ENCODE measurements at regions not wholly inside any gene's neighbourhood (a gene's known extent, or its start where the extent isn't known, plus 50 kb on each side); places are given as distances from the start of the nearest gene placed in this dataset.
"Not testable (repeated sequence)": the region's sequence is repeated elsewhere in the genome, so short reads cannot be mapped to it uniquely, and the experiment has no call there.

GRCh38 chr15:21079544-21079943 lies 213.4 kb upstream of the POTEB2 start:
- H3K4me1 ChIP-seq; H3K27me3 ChIP-seq; DNase-seq; H3K27ac ChIP-seq; H3K36me3 ChIP-seq; intact Hi-C loops (cut with DNase I; ENCODE audit: low total_unique reads); H3K4me3 ChIP-seq; H3K9me3 ChIP-seq: not testable (repeated sequence)
- WGBS, 5 donors: no CpG with 5 or more reads among the region's 9 CpGs

- H3K27ac ChIP-seq; DNase-seq; H3K4me1 ChIP-seq; H3K4me3 ChIP-seq; H3K27me3 ChIP-seq; H3K36me3 ChIP-seq; H3K9me3 ChIP-seq; intact Hi-C loops (cut with DNase I; ENCODE audit: low total_unique reads): not testable (repeated sequence)
- WGBS, 5 donors: 0 to 80% (median 71%) methylated on average over 1 to 7 of the region's 7 CpGs
Observed at GRCh38 chr15:21068917-21069316, 202.8 kb upstream of the POTEB2 start.

GRCh38 chr15:21063512-21063911 lies 197.4 kb upstream of the POTEB2 start:
- H3K36me3 ChIP-seq; H3K27ac ChIP-seq; DNase-seq; H3K4me1 ChIP-seq; H3K27me3 ChIP-seq; H3K9me3 ChIP-seq; intact Hi-C loops (cut with DNase I; ENCODE audit: low total_unique reads); H3K4me3 ChIP-seq: not testable (repeated sequence)
- WGBS, 5 donors: 45 to 64% (median 60%) methylated on average over 5 to 6 of the region's 6 CpGs

DNA sequence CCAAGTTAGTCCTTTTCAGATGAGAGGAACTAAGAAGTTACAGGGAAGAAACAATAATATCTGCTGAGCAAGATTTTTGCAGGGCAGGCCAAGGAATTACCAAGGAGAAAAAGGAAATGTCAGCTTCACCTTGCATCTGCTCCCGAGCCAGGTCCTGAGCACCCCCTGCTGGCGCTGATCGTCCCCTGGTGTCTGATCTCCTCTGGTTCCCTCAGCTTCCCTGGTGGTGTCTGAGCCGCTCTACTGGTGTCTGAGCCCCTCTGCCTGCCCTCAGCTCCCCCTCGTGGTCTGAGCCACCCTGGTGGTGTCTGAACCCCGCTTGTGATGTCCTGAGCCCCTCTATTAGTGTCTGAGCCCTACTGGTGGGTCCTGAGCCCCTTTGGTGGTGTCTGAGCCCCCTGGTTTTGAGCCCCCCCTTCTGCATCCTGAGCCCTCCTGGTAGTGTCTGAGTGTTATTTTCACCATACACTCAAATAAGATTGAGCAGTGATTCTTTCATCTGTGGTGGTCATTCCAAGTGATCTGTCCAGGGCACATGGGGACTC lies 196.6 kb upstream of the POTEB2 start:
- H3K36me3 ChIP-seq; H3K9me3 ChIP-seq; H3K27ac ChIP-seq; DNase-seq; H3K27me3 ChIP-seq; H3K4me1 ChIP-seq; intact Hi-C loops (cut with DNase I; ENCODE audit: low total_unique reads); H3K4me3 ChIP-seq: not testable (repeated sequence)
- WGBS, 5 donors: 8 to 71% (median 58%) methylated on average over 1 to 4 of the region's 6 CpGs; no CpG with 5 or more reads in 2 of the 5 donors

GRCh38 chr15:21051866-21052265 lies 185.8 kb upstream of the POTEB2 start:
- H3K4me1 ChIP-seq; H3K4me3 ChIP-seq; H3K9me3 ChIP-seq; H3K36me3 ChIP-seq; DNase-seq; H3K27me3 ChIP-seq; intact Hi-C loops (cut with DNase I; ENCODE audit: low total_unique reads); H3K27ac ChIP-seq: not testable (repeated sequence)
- WGBS, 5 donors: no CpG with 5 or more reads among the region's 5 CpGs

DNA sequence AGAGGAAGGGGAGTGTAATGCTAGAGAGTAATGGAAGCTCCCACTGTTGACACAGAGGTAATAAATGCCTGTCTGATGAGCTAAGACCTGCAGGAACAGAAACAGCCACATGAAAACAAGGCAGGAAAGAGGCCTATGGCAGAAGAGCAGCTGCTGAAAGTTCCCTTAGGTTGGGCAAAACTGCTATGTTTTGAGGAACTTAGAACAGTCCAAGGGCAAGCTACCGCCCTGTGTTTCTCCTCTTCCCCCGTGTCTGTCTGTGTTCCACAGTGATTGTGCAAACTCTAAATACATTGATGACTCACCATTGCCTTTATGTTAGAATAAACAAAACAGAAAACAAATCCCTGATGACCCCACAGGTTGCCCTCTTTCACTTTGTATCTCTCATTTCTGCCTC lies 165.6 kb upstream of the POTEB2 start:
- DNase-seq; H3K27me3 ChIP-seq; H3K36me3 ChIP-seq; H3K4me3 ChIP-seq; H3K27ac ChIP-seq; H3K4me1 ChIP-seq; H3K9me3 ChIP-seq; intact Hi-C loops (cut with DNase I; ENCODE audit: low total_unique reads): not testable (repeated sequence)
- no CpG with 5 or more reads among the region's 2 CpGs for WGBS, 5 donors

DNA sequence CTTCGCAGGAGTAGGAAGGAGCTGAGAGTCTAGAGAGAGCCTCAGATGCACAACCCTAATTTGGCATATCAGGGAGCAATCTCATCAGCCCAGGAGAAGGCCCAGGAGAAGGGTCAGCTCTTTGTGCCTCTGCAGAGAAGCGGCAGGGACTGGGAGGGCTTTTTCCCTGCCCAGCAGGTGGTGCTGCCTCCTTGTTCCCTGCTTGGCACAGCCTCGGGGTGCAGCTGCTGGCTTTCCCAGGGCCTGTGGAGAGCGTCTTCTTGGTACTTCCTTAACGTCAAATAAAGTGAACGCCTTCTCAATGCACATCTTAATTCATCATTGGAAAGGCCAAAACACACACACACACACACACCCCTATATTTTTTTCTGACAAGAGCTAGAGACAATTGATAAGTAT lies 162.9 kb upstream of the POTEB2 start:
- H3K27ac ChIP-seq; H3K27me3 ChIP-seq; H3K4me1 ChIP-seq; H3K36me3 ChIP-seq; H3K9me3 ChIP-seq; DNase-seq; intact Hi-C loops (cut with DNase I; ENCODE audit: low total_unique reads); H3K4me3 ChIP-seq: not testable (repeated sequence)
- WGBS, 5 donors: no CpG with 5 or more reads among the region's 6 CpGs

- intact Hi-C loops (cut with DNase I; ENCODE audit: low total_unique reads); DNase-seq; H3K27ac ChIP-seq; H3K9me3 ChIP-seq; H3K4me1 ChIP-seq; H3K27me3 ChIP-seq; H3K4me3 ChIP-seq; H3K36me3 ChIP-seq: not testable (repeated sequence)
- WGBS, 5 donors: 40 to 66% (median 57%) methylated on average over 4 to 5 of the region's 9 CpGs; no CpG with 5 or more reads in 2 of the 5 donors
Observed at GRCh38 chr15:21027942-21028341, 161.8 kb upstream of the POTEB2 start.

DNA sequence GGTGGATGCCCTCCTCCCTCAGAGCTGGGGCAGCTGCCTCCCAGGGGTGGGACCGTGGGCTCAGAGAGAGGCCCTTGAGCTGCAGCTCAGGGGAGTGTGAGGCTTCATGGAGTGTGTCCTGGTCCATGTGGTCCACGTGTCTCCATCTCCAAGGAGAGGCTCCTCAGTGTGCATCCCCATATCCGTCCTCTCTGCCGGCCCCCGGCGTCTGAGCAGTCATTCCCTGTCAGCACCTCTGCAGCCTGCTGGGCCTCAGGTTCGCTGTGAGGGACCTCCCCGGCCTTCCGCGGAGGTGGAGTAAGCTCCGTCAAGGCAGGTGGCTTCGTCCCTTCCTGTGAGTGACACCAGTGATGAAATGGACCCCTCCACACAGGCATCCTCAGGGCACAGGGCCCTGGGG lies 160.7 kb upstream of the POTEB2 start:
- DNase-seq; H3K36me3 ChIP-seq; H3K27ac ChIP-seq; intact Hi-C loops (cut with DNase I; ENCODE audit: low total_unique reads); H3K4me1 ChIP-seq; H3K4me3 ChIP-seq; H3K27me3 ChIP-seq; H3K9me3 ChIP-seq: not testable (repeated sequence)
- WGBS, 5 donors: 91 to 96% (median 95%) methylated on average over 5 to 8 of the region's 12 CpGs; no CpG with 5 or more reads in 2 of the 5 donors

DNA sequence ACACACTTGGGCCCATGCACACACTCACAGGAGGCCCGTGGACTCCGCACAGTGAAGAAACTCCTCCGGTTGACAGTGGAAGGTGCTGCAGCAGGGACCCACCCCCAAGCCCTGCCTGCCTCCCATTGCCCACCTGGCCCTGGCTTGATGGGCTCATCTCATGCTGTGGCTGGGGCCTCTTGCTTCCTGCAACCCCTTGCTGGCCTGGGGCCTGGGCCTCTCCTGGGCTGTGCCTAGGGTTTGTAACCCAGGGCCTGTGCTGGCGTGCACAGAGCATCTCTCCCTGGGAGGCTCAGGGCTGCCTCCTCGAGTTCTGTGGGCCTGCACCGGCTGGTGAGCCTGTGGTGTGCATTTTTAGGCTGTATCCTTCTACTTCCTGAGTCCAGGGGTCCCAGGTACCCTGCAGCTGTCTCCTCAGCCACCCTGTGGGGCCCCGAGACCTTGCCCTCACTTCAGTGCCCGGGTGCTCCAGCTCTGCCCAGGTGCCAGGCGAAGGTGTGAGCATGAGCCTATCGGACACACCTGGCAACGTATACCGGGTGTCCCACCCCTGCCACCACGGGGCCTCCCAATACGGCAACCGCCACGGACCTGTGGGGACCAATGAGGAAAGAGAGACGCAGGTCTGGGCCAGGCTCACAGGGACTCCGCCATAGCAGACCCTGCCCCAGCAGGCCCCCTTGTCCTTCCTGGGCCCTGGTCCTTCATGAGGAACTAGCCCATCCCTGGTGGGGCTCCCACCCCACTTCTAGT lies 158.3 kb upstream of the POTEB2 start:
- DNase-seq: not testable (repeated sequence)

GRCh38 chr15:21018176-21018575 lies 152.1 kb upstream of the POTEB2 start:
- H3K36me3 ChIP-seq; DNase-seq; H3K9me3 ChIP-seq; H3K27me3 ChIP-seq; H3K27ac ChIP-seq; H3K4me1 ChIP-seq; H3K4me3 ChIP-seq; intact Hi-C loops (cut with DNase I; ENCODE audit: low total_unique reads): not testable (repeated sequence)
- 79 to 92% (median 90%) methylated on average over 8 of the region's 11 CpGs; no CpG with 5 or more reads in 2 of the 5 donors for WGBS, 5 donors

More for the DNA sequence above, 158.3 kb upstream of the POTEB2 start:
- H3K36me3 ChIP-seq; H3K4me3 ChIP-seq; intact Hi-C loops (cut with DNase I; ENCODE audit: low total_unique reads); H3K27ac ChIP-seq; H3K9me3 ChIP-seq; H3K4me1 ChIP-seq; H3K27me3 ChIP-seq: not testable (repeated sequence)
- 84 to 94% (median 87%) methylated on average over 9 to 18 of the region's 18 CpGs; no CpG with 5 or more reads in 1 of the 5 donors for WGBS, 5 donors

DNA sequence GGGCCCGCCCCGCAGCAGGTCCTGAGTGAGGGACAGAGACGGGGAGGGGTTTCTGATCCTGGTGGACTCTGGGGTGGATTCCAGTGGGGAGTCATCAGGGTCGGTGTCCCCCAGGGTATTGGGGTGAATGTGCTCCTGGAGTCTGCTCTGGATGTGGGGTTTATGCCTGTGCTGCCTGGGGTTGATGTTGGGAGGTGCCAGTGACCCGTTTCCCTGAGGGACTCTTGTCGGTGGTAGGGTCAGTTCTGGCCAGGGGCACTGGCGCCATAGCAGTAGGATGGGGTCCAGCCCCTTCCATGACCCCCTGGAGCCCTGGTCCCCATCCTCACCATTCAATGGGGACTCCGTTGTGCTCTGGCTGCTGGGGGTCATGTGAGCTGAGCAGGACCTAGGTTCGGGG lies 151.2 kb upstream of the POTEB2 start:
- H3K4me3 ChIP-seq; DNase-seq; H3K9me3 ChIP-seq; intact Hi-C loops (cut with DNase I; ENCODE audit: low total_unique reads); H3K27me3 ChIP-seq; H3K27ac ChIP-seq; H3K4me1 ChIP-seq; H3K36me3 ChIP-seq: not testable (repeated sequence)
- WGBS, 5 donors: 76 to 88% (median 77%) methylated on average over 5 to 7 of the region's 9 CpGs; no CpG with 5 or more reads in 2 of the 5 donors

Data from stomach (tissue), 8 donors.